Stimulated activated CD4-positive, alpha-beta T cell treated with anti-CD3 and anti-CD28 coated beads, Interleukin-15, amount 100 ng/mL, for 24 hours (primary cell): ENCODE measurements at regions not wholly inside any gene's neighbourhood (a gene's known extent, or its start where the extent isn't known, plus 50 kb on each side); places are given as distances from the start of the nearest gene placed in this dataset.
A peak's percentile ranks its signal among the peaks of the same experiment; 100 is the strongest.
"Not testable (repeated sequence)": the region's sequence is repeated elsewhere in the genome, so short reads cannot be mapped to it uniquely, and the experiment has no call there.

Source experiments
- DNase-seq: peaks from one replicate; pipeline ENCODE4 v3.0.0-alpha.2; 2020

DNA sequence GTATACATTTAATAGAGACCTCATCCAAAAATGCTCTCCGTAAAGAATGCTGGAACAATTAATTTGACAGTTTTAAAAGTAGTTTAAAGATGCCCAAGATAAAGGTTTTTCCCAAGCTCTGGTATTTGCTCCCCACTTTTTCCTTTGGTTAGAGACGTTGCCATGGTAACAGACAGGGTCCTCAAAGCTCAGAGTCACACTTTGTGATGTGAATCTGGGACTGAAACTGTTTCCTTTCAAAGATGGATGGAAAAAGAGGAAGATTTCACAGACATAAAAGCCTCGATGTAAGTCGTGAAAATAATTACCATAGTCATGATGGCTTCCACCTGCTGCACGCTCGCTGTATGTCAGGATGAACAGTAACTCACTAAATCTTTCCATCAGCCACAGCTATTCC lies 229.5 kb downstream of the MSX2 start:
- no peak for DNase-seq

DNA sequence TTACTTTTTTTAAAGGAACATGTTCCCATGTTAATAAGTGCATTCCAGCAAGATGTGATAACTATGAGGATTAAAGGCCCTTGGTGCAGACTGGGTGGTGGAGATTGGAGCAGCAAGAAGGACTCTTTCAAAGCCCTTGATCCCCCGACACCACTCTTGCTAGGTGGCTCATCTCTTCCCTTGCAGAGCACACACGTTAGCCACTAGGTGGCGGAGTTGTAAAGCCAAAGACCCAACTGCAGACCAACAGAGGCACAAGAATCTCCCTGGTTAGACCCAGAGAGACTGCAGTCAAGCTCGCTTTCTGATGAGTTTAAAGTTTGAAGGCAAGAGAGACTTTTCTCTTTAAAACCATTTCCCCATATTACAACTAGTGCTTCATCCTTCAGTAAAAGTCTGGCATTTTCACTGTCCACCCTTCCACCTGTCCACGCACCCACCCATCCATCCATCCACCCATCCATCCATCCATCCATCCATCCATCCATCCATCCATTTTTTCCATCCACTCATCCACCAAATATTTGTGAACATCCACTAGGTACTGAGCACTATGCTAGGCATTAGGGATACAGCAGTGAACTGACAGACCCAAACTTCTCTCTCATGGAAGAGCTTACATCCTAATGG lies 226.9 kb downstream of the MSX2 start:
- peak; percentile 66 for DNase-seq

GRCh38 chr5:174947548-174947947 lies 223.2 kb downstream of the MSX2 start:
- no peak for DNase-seq

DNA sequence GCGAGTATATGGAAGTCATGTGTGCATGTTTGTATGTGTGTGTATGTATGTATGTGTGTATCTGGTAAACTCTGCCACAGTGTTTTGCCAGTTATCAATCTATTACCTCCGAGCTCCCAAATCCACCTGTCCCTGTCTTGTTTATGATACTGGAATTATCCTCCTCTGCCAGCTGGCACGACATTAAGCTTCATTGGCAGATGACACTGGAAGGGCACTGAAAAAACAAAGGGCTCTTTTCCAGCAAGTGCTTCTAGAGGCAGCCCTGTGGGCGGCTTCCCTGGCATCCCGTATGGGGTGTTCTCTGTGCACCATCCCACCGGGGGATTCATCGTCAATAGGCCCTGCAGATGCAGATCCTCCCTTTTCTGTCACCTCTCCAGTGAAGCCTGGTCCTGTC lies 221.5 kb downstream of the MSX2 start:
- DNase-seq, result no peak

DNA sequence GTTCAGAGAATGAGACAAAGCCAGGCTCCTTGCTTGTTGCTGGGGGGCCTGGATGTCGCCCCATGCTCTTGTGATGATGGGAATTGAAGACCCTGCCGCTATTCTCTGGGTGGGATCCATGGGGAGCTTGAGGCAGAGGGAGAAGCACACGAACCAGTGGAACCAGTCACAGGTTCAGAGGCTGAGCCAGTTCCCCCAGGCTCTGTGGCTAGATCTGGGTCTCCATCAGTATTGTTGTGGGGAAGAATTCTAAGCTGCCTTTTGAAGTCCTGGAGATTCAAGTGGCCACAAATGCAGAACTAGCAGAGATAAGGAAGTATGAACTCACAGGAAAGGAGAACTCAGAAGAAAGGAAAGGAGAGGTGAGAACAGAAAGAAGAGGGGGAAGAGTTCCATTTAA lies 219.4 kb downstream of the MSX2 start:
- DNase-seq, result no peak

GRCh38 chr5:174943002-174943401 lies 218.6 kb downstream of the MSX2 start:
- DNase-seq, result not testable (repeated sequence)

GRCh38 chr5:174937201-174938123 lies 213.1 kb downstream of the MSX2 start:
- no peak for DNase-seq

DNA sequence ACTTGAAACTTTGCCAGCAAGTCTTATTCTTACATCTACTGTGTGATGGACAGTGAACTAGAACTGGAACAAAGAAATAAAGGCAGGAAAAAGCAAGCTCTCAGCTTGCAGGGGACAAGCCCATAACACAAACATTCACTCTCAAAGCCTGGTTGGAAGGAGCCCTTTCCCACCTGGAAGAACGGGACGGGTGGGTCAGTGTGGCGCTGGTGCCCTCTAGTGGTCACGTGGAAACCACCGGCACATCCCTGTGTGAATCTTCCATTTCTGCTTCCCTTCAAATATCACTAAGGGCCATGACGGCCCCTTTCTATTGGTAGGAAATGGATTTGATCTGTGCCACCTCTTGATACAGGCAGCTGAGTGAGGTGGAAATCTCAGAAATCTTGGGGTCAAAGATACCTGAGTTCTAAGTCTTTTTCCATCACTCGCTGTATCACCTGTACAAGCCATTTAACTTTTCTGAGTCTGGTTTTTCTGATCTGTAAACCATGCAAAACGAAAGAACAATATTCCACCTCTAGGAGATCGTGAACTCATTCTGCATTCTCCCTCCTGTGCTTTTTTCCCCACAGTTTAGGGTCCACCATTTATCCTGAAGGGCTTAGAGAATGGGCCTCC lies 211.6 kb downstream of the MSX2 start:
- DNase-seq, result peak; percentile 60

GRCh38 chr5:174931033-174931432 lies 206.7 kb downstream of the MSX2 start:
- not testable (repeated sequence) for DNase-seq

- no peak for DNase-seq
Observed at GRCh38 chr5:174925586-174925985, 201.2 kb downstream of the MSX2 start.

GRCh38 chr5:174922955-174923354 lies 198.6 kb downstream of the MSX2 start:
- no peak for DNase-seq

- DNase-seq, result no peak
Observed at GRCh38 chr5:174920906-174921550, 196.6 kb downstream of the MSX2 start.

DNA sequence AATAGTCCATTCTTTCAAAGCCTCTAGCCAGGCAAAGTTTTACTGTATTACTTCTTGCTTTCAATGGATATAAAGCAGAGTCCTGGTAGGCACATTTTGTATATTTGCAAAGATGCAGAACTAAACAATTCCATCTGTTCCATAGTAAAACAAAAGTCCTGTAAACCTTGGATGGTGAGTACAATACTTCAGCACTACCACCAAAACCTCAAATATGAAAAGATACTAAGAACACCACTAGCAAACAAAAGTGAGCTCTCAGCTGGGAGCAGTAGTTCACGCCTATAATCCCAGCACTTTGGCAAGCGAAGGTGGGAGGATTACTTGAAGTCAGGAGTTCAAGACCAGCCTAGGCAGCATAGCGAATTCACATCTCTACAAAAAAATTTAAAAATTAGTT lies 195.0 kb downstream of the MSX2 start:
- DNase-seq, result no peak

DNA sequence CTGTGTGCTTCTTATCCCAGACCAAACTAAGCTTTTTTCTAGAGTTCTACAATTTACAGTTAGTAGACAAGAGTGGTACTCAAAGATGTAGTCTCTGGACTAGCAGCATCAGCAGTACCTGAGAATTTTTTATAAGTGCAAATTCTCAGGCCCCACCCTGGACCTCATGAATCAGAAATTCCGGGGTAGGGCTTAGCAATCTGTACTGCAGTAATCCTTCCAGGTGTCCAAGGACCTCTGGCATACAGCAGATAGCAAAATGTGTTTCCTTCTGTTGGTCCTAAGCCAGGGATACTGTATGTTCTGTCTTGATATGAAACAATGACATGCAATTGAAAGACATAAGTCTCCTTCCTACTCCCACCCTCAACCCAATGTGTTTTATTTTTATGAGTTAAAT lies 194.3 kb downstream of the MSX2 start:
- no peak for DNase-seq

- DNase-seq, result no peak
Observed at GRCh38 chr5:174917976-174918554, 193.7 kb downstream of the MSX2 start.

GRCh38 chr5:174917435-174917834 lies 193.1 kb downstream of the MSX2 start:
- not testable (repeated sequence) for DNase-seq

GRCh38 chr5:174916924-174917323 lies 192.5 kb downstream of the MSX2 start:
- not testable (repeated sequence) for DNase-seq

DNA sequence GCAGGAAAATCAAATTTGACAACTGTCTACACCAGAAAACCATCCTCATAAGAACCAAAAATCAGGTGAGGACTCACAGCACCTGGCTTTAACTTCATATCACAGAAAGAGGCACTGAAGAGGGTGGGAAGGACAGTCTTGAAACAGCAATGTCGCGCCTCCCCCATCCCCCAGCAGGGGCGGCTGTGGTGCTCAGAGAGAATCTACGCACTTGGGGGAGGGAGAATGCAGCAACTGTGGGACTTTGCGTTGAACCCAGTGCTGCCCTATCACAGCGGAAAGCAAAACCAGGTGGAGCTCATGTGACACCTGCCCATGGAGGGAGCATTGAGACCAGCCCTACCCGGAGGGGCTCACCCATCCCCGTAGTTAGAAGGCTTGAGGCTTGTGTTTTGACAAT lies 191.8 kb downstream of the MSX2 start:
- no peak for DNase-seq

DNA sequence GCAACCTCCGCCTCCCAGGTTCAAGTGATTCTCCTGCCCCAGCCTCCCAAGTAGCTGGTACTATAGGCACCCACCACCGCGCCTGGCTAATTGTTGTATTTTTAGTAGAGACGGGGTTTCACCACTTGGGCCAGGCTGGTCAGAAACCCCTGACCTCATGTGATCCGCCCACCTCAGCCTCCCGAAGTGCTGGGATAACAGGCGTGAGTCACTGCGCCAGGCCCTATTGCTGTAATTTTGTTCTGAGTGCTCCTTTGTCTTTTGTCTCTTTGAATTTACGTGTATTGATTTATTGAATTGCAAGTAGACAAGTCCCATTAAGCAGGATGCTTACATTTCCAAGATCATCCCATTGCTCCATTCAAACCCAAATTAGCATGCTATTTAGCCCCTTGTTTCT lies 186.7 kb downstream of the MSX2 start:
- DNase-seq, result no peak

DNA sequence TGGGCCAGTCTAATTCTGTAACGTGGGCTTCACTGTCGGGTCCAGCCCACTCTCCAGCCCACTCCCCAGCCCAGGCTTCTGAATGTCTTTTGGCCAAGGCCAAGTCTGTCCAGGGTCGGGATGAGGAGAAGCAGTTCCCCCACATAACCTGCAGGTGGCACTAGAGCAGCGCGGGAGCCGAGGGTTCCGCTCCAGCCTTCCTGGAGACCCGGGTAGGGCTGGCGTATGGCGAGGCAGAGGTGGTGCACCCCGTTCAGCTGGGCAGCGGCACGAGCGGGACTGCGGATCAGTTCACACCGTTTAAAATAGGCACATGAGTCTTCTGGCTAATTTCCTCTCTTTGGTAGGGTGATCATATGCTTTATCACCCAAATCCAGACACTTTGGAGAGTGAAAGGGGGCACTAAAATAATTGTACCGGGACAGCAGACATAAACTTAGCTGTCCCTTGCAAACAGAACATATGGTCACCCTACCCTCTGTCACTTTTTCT lies 185.9 kb downstream of the MSX2 start:
- peak; percentile 69 for DNase-seq

DNA sequence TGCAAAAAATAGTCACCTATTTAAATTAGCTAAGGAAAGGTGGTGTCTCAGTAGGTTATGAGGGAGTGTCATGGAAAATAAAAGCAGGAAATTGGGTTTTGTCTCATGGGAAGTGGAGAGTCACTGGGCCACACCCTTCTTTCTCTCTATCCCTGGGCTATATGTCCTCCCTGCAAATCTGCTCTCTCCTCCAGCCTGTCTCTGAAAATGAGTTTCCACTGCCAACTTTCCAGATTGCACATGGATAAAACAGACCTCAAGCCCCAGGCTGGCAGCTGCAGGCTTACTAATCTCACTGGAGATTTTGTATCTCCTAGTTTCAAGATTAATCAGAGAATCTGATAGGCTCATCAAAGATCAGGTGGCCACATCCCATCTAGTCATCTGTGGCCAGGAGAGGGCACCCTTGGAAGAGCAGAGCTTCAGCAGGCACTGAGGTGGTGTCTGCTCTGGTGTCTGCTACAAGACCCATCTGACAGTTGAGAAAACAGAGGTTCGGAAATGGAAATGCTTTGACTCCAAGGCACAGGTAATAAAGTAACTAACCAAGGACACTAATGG lies 178.9 kb downstream of the MSX2 start:
- DNase-seq, result peak; percentile 12

GRCh38 chr5:174901336-174901735 lies 177.0 kb downstream of the MSX2 start:
- no peak for DNase-seq
